PC-9 (cell line): ENCODE measurements at regions not wholly inside any gene's neighbourhood (a gene's known extent, or its start where the extent isn't known, plus 50 kb on each side); places are given as distances from the start of the nearest gene placed in this dataset.

Source experiments
- BruUV-seq: library from RNA; stranded (reverse); fragments of 400-500 nt; replicated peaks from 2 replicates; lab custom pipeline; 2021; lab: Mats Ljungman, UMichigan
- CTCF ChIA-PET: fragments of 300-600 bp; sonication (Branson Sonifier 250); formaldehyde crosslinking; loops from one replicate; lab custom pipeline; 2022; ENCODE audit warnings: antibody characterized with exemption; lab: Charles Lee
- POLR2A ChIA-PET: fragments of 300-600 bp; sonication (Branson Sonifier 250); formaldehyde crosslinking; loops from one replicate; lab custom pipeline; 2022; ENCODE audit warnings: antibody characterized with exemption; ENCODE audit not compliant: unreplicated experiment; lab: Charles Lee
- DNase-seq, 2 experiments: peaks; one replicate each; pipeline versions ENCODE4 v3.0.0 to v3.0.0-alpha.2; 2015 to 2022; ENCODE audit warnings: mixed read lengths in 1 of 2
- H2AFZ ChIP-seq: fragments of 200-600 bp; sonication (generic); 2 replicates; pipeline ENCODE4 v1.8.1; 2017; ENCODE audit warnings: antibody characterized with exemption
- H3F3A ChIP-seq: fragments of 200-600 bp; sonication (generic); 2 replicates; pipeline ENCODE4 v1.8.1; 2017; ENCODE audit warnings: antibody characterized with exemption, mild to moderate bottlenecking, low read depth; ENCODE audit not compliant: insufficient read depth
- H3K27ac ChIP-seq: fragments of 200-600 bp; sonication (generic); 2 replicates; pipeline ENCODE4 v1.6.1; 2016; ENCODE audit warnings: mixed run types
- H3K27me3 ChIP-seq: fragments of 200-600 bp; sonication (generic); 2 replicates; pipeline ENCODE4 v1.6.1; 2016; ENCODE audit warnings: low read depth, mixed run types; ENCODE audit not compliant: insufficient read depth
- H3K36me3 ChIP-seq: fragments of 200-600 bp; sonication (generic); 2 replicates; pipeline ENCODE4 v1.6.1; 2016; ENCODE audit warnings: low read depth, mixed run types
- H3K4me1 ChIP-seq: fragments of 200-600 bp; sonication (generic); replicated peaks from 2 replicates; pipeline ENCODE4 v1.6.1; 2016; ENCODE audit warnings: mixed run types; ENCODE audit not compliant: insufficient read depth
- H3K4me2 ChIP-seq: fragments of 200-600 bp; sonication (generic); 2 replicates; pipeline ENCODE4 v1.6.1; 2017; ENCODE audit warnings: mixed run types
- H3K4me3 ChIP-seq: fragments of 200-600 bp; sonication (generic); 2 replicates; pipeline ENCODE4 v1.6.1; 2016; ENCODE audit warnings: mixed run types
- H3K79me2 ChIP-seq: fragments of 200-600 bp; sonication (generic); 2 replicates; pipeline ENCODE4 v1.6.1; 2017; ENCODE audit warnings: low read depth, mixed run types
- H3K9me2 ChIP-seq: fragments of 200-600 bp; sonication (generic); 2 replicates; pipeline ENCODE4 v1.8.1; 2017; ENCODE audit warnings: mild to moderate bottlenecking; ENCODE audit not compliant: insufficient read depth
- H3K9me3 ChIP-seq: fragments of 200-600 bp; sonication (generic); 2 replicates; pipeline ENCODE4 v1.8.1; 2016; ENCODE audit warnings: low read depth; ENCODE audit not compliant: insufficient read depth
- H4K20me1 ChIP-seq: fragments of 200-600 bp; sonication (generic); 2 replicates; pipeline ENCODE4 v1.8.1; 2017; ENCODE audit not compliant: insufficient read depth
- CTCF ChIP-seq: fragments of 200-600 bp; sonication (generic); conservative IDR thresholded peaks from 2 replicates; pipeline ENCODE4 v1.6.1; 2017; ENCODE audit warnings: mixed run types, antibody characterized with exemption, mild to moderate bottlenecking, moderate library complexity
- EZH2 ChIP-seq: fragments of 200-600 bp; sonication (generic); IDR thresholded peaks from 2 replicates; pipeline ENCODE4 v1.8.0; 2017; ENCODE audit warnings: antibody characterized with exemption, low read depth
- intact Hi-C: fragments of 100-400 bp; cut with micrococcal nuclease; formaldehyde crosslinking; loops from one replicate; pipeline ENCODE4 v1.10.0; 2022; ENCODE audit not compliant: unreplicated experiment

GRCh38 chr18:78145096-78145495, 834.5 kb upstream of the SALL3 start:
- Histone ChIP-seq H2AFZ (no peak overlapping the region), H4K20me1 (no peaks in the 10 kb centered on the region), H3K4me3 (no peak overlapping the region), H3K4me2 (no peak overlapping the region), H3K27ac (no peak overlapping the region), H3K4me1 (no peaks in the 10 kb centered on the region), H3K36me3 (no peaks in the 10 kb centered on the region), H3F3A (no peaks in the 10 kb centered on the region), H3K79me2 (no peaks in the 10 kb centered on the region), H3K27me3 (peaks cover 71% of the 10 kb centered on the region), H3K9me3 (no peaks in the 10 kb centered on the region), H3K9me2 (no peaks in the 10 kb centered on the region)
- no peak for TF ChIP-seq EZH2
- no peak for TF ChIP-seq CTCF
- intact Hi-C loops: no loop called here
- CTCF ChIA-PET: no interaction called here
- POLR2A ChIA-PET: no interaction called here
- BruUV-seq: no TSS peak
- no peak for DNase-seq

GRCh38 chr18:78146136-78147085, 833.2 kb upstream of the SALL3 start:
- H3K9me2 ChIP-seq: no peaks in the 10 kb centered on the region
- no peaks in the 10 kb centered on the region for H4K20me1 ChIP-seq
- intact Hi-C loops: no loop called here
- no peaks in the 10 kb centered on the region for H3K4me1 ChIP-seq
- no peak for TF ChIP-seq EZH2
- no peak for TF ChIP-seq CTCF
- H3K9me3 ChIP-seq: no peaks in the 10 kb centered on the region
- H3F3A ChIP-seq: no peaks in the 10 kb centered on the region
- CTCF ChIA-PET: no interaction called here
- BruUV-seq: no TSS peak
- peaks cover 70% of the 10 kb centered on the region for H3K27me3 ChIP-seq
- POLR2A ChIA-PET: no interaction called here
- H2AFZ ChIP-seq: no peak overlapping the region
- H3K27ac ChIP-seq: no peak overlapping the region
- H3K4me3 ChIP-seq: no peak overlapping the region
- H3K4me2 ChIP-seq: no peak overlapping the region
- no peak for DNase-seq
- H3K79me2 ChIP-seq: no peaks in the 10 kb centered on the region
- no peaks in the 10 kb centered on the region for H3K36me3 ChIP-seq

GRCh38 chr18:78150590-78150989, 829.0 kb upstream of the SALL3 start:
- intact Hi-C loops: no loop called here
- Histone ChIP-seq H4K20me1 (no peaks in the 10 kb centered on the region), H3K9me3 (no peaks in the 10 kb centered on the region), H3K27ac (no peak overlapping the region), H3K79me2 (no peaks in the 10 kb centered on the region), H3K4me2 (no peak overlapping the region), H3K9me2 (no peaks in the 10 kb centered on the region), H2AFZ (no peak overlapping the region), H3F3A (no peaks in the 10 kb centered on the region), H3K4me3 (no peak overlapping the region), H3K27me3 (peaks cover 75% of the 10 kb centered on the region), H3K36me3 (no peaks in the 10 kb centered on the region), H3K4me1 (no peaks in the 10 kb centered on the region)
- POLR2A ChIA-PET: no interaction called here
- DNase-seq: no peak
- BruUV-seq: no TSS peak
- CTCF ChIA-PET: no interaction called here
- no peak for TF ChIP-seq EZH2
- no peak for TF ChIP-seq CTCF
